Neural cell (in vitro differentiated cells): ENCODE measurements at regions not wholly inside any gene's neighbourhood (a gene's known extent, or its start where the extent isn't known, plus 50 kb on each side); places are given as distances from the start of the nearest gene placed in this dataset.

Experiments
- H2AFZ ChIP-seq: fragments of 200-600, 300-800 bp; sonication (generic), shearing (Covaris generic); 2 replicates; pipeline ENCODE4 v1.6.0; 2014; ENCODE audit warnings: low read depth, mild to moderate bottlenecking, antibody characterized with exemption, low read length, moderate library complexity
- H3F3A ChIP-seq: fragments of 200-600 bp; shearing (Covaris generic); 2 replicates; pipeline ENCODE4 v1.6.1; 2016; ENCODE audit warnings: mild to moderate bottlenecking, moderate library complexity, mixed read lengths, antibody characterized with exemption, low read length; ENCODE audit not compliant: insufficient read depth, poor library complexity, severe bottlenecking
- H3K27ac ChIP-seq: fragments of 200-600, 300-800 bp; sonication (generic), shearing (Covaris generic); 2 replicates; pipeline ENCODE4 v1.5.1; 2014; ENCODE audit warnings: mild to moderate bottlenecking, low read length, moderate library complexity
- H3K27me3 ChIP-seq: fragments of 300-800, 200-600 bp; sonication (generic), shearing (Covaris generic); 2 replicates; pipeline ENCODE4 v1.6.0; 2014; ENCODE audit warnings: mild to moderate bottlenecking, low read depth, low read length, moderate library complexity; ENCODE audit not compliant: insufficient read depth
- H3K36me3 ChIP-seq: fragments of 300-800, 200-600 bp; sonication (generic), shearing (Covaris generic); 2 replicates; pipeline ENCODE4 v1.5.1; 2014; ENCODE audit warnings: mild to moderate bottlenecking, antibody characterized with exemption, low read length, moderate library complexity; ENCODE audit not compliant: insufficient read depth
- H3K4me2 ChIP-seq: fragments of 300-800, 200-600 bp; sonication (generic), shearing (Covaris generic); 2 replicates; pipeline ENCODE4 v1.6.0; 2014; ENCODE audit warnings: mild to moderate bottlenecking, low read length
- H3K4me3 ChIP-seq: fragments of 300-800, 200-600 bp; sonication (generic), shearing (Covaris generic); 2 replicates; pipeline ENCODE4 v1.5.1; 2014; ENCODE audit warnings: mild to moderate bottlenecking, low read length, moderate library complexity
- H3K79me2 ChIP-seq: fragments of 200-600 bp; shearing (Covaris generic); replicated peaks from 2 replicates; pipeline ENCODE4 v1.6.0; 2014; ENCODE audit warnings: mild to moderate bottlenecking, low read length, moderate library complexity; ENCODE audit not compliant: insufficient read depth
- H3K9ac ChIP-seq: fragments of 300-800, 200-600 bp; sonication (generic), shearing (Covaris generic); 2 replicates; pipeline ENCODE4 v1.6.1; 2016; ENCODE audit warnings: mild to moderate bottlenecking, low read length, mixed read lengths
- H3K9me2 ChIP-seq: fragments of 200-600 bp; shearing (Covaris generic); 2 replicates; pipeline ENCODE4 v1.6.1; 2016; ENCODE audit warnings: mild to moderate bottlenecking, low read length, mixed read lengths; ENCODE audit not compliant: insufficient read depth
- H3K9me3 ChIP-seq: fragments of 200-600, 300-800 bp; sonication (generic), shearing (Covaris generic); 2 replicates; pipeline ENCODE4 v1.6.1; 2016; ENCODE audit warnings: mild to moderate bottlenecking, mixed run types, low read length, moderate library complexity, mixed read lengths
- H4K20me1 ChIP-seq: fragments of 200-600 bp; shearing (Covaris generic); 2 replicates; pipeline ENCODE4 v1.6.1; 2016; ENCODE audit warnings: mild to moderate bottlenecking, mixed run types; ENCODE audit not compliant: insufficient read depth
- EP300 ChIP-seq: fragments of 450-650 bp; conservative IDR thresholded peaks from 2 replicates; pipeline ENCODE4 v1.6.1; 2014; ENCODE audit warnings: antibody characterized with exemption, mild to moderate bottlenecking, moderate library complexity; ENCODE audit not compliant: poor library complexity, severe bottlenecking
- EZH2 ChIP-seq: fragments of 200-600, 300-800 bp; shearing (Covaris generic), sonication (generic); IDR thresholded peaks from 2 replicates; pipeline ENCODE4 v1.6.1; 2014; ENCODE audit warnings: antibody characterized with exemption, low read length, borderline replicate concordance, mild to moderate bottlenecking; ENCODE audit not compliant: insufficient read depth, poor library complexity, severe bottlenecking
- MXI1 ChIP-seq: fragments of 450-650 bp; conservative IDR thresholded peaks from 2 replicates; pipeline ENCODE4 v1.6.1; 2014; ENCODE audit warnings: antibody characterized with exemption, mild to moderate bottlenecking; ENCODE audit not compliant: poor library complexity, severe bottlenecking
- POLR2AphosphoS5 ChIP-seq: IDR thresholded peaks from 2 replicates; pipeline ENCODE4 v1.6.1; 2012
- RAD21 ChIP-seq: fragments of 450-650 bp; conservative IDR thresholded peaks from 2 replicates; pipeline ENCODE4 v1.6.1; 2014; ENCODE audit warnings: antibody characterized with exemption, mild to moderate bottlenecking, moderate library complexity
- SMC3 ChIP-seq: fragments of 450-650 bp; conservative IDR thresholded peaks from 2 replicates; pipeline ENCODE4 v1.6.1; 2014; ENCODE audit warnings: antibody characterized with exemption, mild to moderate bottlenecking, moderate library complexity; ENCODE audit not compliant: poor library complexity
- TAF1 ChIP-seq: IDR thresholded peaks from 2 replicates; pipeline ENCODE4 v1.6.1; 2012; ENCODE audit warnings: low read depth
- TF ChIP-seq, protein P1 (sequence below): IDR thresholded peaks from 2 replicates; pipeline ENCODE4 v1.6.1; 2012; ENCODE audit warnings: borderline replicate concordance
- TF ChIP-seq, protein P2 (sequence below): fragments of 450-650 bp; IDR thresholded peaks from 2 replicates; pipeline ENCODE4 v1.5.1; 2014; ENCODE audit warnings: antibody characterized with exemption, mild to moderate bottlenecking, moderate library complexity; ENCODE audit not compliant: poor library complexity, severe bottlenecking

DNA sequence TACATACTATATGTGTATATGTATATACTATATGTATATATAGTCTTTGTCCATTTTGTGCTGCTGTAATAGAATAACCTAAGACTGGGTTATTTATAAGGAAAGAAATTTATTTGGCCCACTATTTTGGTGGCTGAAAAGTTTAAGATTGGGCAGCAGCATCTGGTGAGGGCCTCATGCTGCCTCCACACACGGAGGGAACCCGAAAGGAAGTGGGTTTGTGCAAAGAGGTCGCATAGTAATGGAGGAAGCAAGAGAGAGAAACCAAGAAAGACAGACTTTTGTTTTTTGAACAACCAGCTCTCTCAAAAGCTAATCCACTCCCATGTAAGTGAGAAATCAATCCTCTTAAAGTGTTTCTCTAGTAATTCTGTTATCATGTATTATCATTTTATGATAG lies 1147.3 kb downstream of the NCAM2 start:
- no peaks in the 10 kb centered on the region for H3K36me3 ChIP-seq
- no peaks in the 10 kb centered on the region for H4K20me1 ChIP-seq
- H3K9ac ChIP-seq = no peak overlapping the region
- TF ChIP-seq MXI1 = no peak
- TF ChIP-seq SMC3 = no peak
- TF ChIP-seq, protein P1, sequence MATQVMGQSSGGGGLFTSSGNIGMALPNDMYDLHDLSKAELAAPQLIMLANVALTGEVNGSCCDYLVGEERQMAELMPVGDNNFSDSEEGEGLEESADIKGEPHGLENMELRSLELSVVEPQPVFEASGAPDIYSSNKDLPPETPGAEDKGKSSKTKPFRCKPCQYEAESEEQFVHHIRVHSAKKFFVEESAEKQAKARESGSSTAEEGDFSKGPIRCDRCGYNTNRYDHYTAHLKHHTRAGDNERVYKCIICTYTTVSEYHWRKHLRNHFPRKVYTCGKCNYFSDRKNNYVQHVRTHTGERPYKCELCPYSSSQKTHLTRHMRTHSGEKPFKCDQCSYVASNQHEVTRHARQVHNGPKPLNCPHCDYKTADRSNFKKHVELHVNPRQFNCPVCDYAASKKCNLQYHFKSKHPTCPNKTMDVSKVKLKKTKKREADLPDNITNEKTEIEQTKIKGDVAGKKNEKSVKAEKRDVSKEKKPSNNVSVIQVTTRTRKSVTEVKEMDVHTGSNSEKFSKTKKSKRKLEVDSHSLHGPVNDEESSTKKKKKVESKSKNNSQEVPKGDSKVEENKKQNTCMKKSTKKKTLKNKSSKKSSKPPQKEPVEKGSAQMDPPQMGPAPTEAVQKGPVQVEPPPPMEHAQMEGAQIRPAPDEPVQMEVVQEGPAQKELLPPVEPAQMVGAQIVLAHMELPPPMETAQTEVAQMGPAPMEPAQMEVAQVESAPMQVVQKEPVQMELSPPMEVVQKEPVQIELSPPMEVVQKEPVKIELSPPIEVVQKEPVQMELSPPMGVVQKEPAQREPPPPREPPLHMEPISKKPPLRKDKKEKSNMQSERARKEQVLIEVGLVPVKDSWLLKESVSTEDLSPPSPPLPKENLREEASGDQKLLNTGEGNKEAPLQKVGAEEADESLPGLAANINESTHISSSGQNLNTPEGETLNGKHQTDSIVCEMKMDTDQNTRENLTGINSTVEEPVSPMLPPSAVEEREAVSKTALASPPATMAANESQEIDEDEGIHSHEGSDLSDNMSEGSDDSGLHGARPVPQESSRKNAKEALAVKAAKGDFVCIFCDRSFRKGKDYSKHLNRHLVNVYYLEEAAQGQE = no peak
- no peak overlapping the region for H3K4me2 ChIP-seq
- no peaks in the 10 kb centered on the region for H3K9me2 ChIP-seq
- H3F3A ChIP-seq = no peaks in the 10 kb centered on the region
- no peak overlapping the region for H3K4me3 ChIP-seq
- no peak overlapping the region for H3K27ac ChIP-seq
- peaks cover 8% of the 10 kb centered on the region for H3K9me3 ChIP-seq
- H2AFZ ChIP-seq = no peak overlapping the region
- no peaks in the 10 kb centered on the region for H3K27me3 ChIP-seq
- H3K79me2 ChIP-seq = no peaks in the 10 kb centered on the region

DNA sequence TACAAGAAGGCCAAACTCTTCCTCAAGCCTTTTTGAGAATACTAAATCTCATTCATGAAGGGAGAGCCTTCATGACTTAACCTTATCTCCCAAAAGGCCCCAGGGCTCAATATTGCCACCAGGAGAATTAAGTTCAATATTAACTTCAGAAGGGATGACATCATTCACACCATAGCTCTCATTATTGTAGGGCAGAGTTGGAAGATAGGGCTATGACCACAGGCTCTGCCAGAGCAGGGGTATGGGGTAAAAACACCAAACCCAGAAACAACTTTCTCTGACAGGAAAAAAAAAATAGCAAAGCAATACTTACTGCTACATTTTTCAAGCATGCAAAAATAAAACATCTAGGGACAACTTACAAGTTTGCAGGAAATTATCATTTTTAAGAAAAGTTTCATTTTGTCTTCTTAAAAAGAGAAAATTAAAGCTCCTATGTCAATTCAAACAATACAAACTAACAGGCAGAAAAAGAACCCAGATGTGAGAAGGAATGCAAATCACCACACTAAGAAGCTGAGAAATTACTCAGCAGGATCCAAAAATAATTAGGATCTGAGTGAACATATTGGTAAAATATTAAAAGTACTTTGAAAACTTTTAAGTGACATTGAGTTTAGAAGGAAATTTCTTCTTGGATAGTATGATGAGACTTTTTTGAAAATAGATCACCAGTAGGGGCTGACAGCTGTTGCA lies 1156.5 kb downstream of the NCAM2 start:
- Histone ChIP-seq H3F3A (no peaks in the 10 kb centered on the region), H3K27me3 (no peaks in the 10 kb centered on the region), H3K79me2 (no peaks in the 10 kb centered on the region), H3K9me2 (no peaks in the 10 kb centered on the region), H3K9me3 (no peaks in the 10 kb centered on the region), H3K4me2 (no peak overlapping the region), H3K4me3 (no peak overlapping the region), H3K9ac (no peak overlapping the region), H3K27ac (no peak overlapping the region), H3K36me3 (no peaks in the 10 kb centered on the region), H4K20me1 (no peaks in the 10 kb centered on the region), H2AFZ (no peak overlapping the region)
- TF ChIP-seq EP300 (no peak), SMC3 (no peak), TAF1 (no peak), POLR2AphosphoS5 (no peak), RAD21 (no peak), EZH2 (no peak), MXI1 (no peak)
- TF ChIP-seq, protein P2, sequence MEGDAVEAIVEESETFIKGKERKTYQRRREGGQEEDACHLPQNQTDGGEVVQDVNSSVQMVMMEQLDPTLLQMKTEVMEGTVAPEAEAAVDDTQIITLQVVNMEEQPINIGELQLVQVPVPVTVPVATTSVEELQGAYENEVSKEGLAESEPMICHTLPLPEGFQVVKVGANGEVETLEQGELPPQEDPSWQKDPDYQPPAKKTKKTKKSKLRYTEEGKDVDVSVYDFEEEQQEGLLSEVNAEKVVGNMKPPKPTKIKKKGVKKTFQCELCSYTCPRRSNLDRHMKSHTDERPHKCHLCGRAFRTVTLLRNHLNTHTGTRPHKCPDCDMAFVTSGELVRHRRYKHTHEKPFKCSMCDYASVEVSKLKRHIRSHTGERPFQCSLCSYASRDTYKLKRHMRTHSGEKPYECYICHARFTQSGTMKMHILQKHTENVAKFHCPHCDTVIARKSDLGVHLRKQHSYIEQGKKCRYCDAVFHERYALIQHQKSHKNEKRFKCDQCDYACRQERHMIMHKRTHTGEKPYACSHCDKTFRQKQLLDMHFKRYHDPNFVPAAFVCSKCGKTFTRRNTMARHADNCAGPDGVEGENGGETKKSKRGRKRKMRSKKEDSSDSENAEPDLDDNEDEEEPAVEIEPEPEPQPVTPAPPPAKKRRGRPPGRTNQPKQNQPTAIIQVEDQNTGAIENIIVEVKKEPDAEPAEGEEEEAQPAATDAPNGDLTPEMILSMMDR = no peak
- TF ChIP-seq, protein P1 = no peak
